Esophagus squamous epithelium (tissue), 4 donors: ENCODE measurements at regions not wholly inside any gene's neighbourhood (a gene's known extent, or its start where the extent isn't known, plus 50 kb on each side); places are given as distances from the start of the nearest gene placed in this dataset.

ENCODE experiments used
- POLR2A ChIP-seq, 4 donors: fragments of 450-650 bp; IDR thresholded peaks; one replicate each; pipeline ENCODE4 v1.6.1; 2017; ENCODE audit warnings: antibody characterized with exemption in 4 of 4, mild to moderate bottlenecking in 4 of 4, moderate library complexity in 3 of 4
- TF ChIP-seq, protein P1 (sequence below), 6 experiments: fragments of 450-650 bp in 4 of 6; fragments of 200-600 bp in 2 of 6; sonication (generic) in 2 of 6; IDR thresholded peaks; one replicate each; pipeline ENCODE4 v1.5.1; 2016 to 2019; ENCODE audit warnings: antibody characterized with exemption in 6 of 6, mild to moderate bottlenecking in 4 of 6, moderate library complexity in 4 of 6

DNA sequence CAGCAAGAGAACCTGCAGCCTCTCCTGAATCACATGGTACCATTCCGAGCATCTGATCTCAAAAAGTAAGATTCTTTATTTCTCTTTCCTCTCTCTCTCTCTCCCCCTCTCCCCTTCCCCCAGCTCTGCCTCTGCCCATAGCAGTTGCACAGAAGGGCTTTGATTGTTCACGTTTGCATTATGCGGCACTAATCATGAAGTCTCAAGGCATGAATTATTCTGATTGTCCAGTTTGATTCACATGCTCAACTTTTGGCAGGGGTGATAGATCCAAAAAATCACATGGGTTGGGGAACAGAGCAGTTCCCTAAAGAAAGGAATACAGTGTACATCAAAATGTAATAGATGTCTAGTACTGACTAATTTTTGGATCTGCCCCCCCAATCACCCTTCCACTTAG lies 380.0 kb upstream of the SOX9 start:
- TF ChIP-seq POLR2A (IDR thresholded peaks at IDR 0.05): no peak
- TF ChIP-seq, protein P1, sequence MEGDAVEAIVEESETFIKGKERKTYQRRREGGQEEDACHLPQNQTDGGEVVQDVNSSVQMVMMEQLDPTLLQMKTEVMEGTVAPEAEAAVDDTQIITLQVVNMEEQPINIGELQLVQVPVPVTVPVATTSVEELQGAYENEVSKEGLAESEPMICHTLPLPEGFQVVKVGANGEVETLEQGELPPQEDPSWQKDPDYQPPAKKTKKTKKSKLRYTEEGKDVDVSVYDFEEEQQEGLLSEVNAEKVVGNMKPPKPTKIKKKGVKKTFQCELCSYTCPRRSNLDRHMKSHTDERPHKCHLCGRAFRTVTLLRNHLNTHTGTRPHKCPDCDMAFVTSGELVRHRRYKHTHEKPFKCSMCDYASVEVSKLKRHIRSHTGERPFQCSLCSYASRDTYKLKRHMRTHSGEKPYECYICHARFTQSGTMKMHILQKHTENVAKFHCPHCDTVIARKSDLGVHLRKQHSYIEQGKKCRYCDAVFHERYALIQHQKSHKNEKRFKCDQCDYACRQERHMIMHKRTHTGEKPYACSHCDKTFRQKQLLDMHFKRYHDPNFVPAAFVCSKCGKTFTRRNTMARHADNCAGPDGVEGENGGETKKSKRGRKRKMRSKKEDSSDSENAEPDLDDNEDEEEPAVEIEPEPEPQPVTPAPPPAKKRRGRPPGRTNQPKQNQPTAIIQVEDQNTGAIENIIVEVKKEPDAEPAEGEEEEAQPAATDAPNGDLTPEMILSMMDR (IDR thresholded peaks at IDR 0.05): no peak
